ENCODE measurements at regions not wholly inside any gene's neighbourhood (a gene's known extent, or its start where the extent isn't known, plus 50 kb on each side); places are given as distances from the start of the nearest gene placed in this dataset.
"Not testable (repeated sequence)": the region's sequence is repeated elsewhere in the genome, so short reads cannot be mapped to it uniquely, and the experiment has no call there.

DNA sequence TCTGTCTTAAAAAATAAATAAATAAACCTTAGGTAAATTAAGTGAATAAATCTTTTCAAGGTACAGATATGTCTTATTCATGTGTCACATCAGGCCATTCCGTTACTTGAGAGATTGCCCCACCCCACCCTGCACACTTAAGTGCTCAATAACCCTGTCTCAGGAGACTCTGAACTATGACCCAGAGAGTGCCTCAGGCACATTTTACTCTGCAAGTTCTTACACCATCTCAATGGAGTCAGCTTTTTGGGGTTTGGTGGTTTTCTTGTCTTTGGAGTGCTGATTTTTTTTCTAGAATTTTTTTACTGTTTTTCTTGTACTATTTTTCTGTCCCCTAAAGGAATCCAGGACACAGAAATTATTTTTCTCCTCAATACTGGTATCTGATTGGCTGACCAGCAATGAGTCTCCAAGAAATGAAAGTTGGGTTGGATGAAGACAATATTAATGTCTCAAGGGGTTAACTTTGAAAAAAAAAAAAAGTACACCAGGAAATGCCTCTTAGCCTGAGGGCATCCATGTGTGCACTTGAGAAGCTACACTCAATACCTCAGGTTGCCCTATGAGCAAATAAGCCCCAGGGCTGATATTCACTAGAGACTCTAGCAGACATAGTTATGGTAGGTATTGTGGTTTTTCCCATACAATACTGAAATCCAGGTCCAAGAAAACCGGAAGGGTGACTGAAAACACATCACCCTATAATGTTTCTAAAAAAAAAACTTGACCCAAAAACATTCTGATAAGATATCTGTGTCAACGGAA, 114.6 kb upstream of the ZNF91 start:
- ATAC-seq (ENCODE audit: poor library complexity) (no peak), DNase-seq (no peak)
- intact Hi-C loops (cut with DNase I), result no loop called here

DNA sequence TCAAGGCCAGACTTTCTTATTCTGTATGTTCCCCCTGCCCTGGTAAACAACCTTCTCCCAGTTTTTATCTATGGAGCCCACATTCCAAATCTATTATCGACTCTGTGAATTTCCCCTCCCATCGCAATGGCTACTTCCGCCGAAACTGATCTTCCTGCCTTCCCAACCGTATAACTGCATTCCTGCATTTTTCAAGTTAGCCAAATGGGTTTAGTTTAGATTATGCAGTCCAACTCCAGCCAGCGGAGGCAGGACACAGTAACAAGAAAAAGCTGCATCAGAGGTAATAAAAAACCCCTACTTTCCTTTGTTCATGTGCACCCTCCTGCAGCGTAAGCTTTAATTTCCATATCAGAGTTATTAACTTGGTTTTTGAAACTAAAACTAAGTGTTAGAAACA, 112.2 kb upstream of the ZNF91 start:
- no peak for DNase-seq
- intact Hi-C loops (cut with DNase I), result no loop called here
- no peak for ATAC-seq (ENCODE audit: poor library complexity)

DNA sequence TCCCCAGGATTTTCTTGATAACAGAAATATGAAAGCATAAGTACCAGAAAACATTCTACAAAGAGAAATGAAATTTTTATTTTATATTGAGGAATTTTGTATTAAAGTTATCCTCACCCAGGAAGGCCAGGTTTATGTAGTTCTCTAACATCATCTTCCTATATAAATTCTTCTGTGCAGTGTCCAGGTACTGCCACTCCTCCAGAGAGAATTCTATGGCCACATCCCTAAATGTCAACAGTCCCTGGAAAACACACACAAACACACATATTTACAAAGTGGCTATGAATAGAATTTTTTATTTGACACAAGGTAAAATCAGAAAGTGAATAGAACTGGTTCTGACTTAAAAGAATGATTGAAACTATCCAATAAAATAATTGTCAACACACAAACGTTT, 110.5 kb upstream of the ZNF91 start:
- ATAC-seq (ENCODE audit: poor library complexity) (no peak), DNase-seq (no peak)
- intact Hi-C loops (cut with DNase I), result no loop called here

DNA sequence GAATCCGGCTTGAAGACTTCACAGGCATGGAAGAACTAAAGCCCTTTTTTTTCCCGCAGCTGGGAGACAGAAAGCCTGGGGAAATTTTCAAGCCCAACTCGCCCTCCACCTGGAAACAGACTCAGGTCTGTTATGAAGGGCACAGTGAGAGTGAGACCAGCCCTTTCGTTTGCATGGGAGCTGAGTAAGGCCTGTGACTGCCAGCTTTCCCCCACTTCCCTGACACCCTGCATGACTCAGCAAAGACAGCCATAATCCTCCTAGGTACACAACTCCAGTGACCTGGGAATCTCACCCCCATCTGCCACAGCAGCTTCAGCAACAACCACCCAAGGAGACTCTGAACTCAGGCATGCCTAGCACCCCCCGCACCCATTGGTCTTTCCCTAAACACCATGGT, 87.6 kb upstream of the ZNF91 start:
- ATAC-seq (ENCODE audit: poor library complexity) (no peak), DNase-seq (no peak)
- intact Hi-C loops (cut with DNase I), result no loop called here

DNA sequence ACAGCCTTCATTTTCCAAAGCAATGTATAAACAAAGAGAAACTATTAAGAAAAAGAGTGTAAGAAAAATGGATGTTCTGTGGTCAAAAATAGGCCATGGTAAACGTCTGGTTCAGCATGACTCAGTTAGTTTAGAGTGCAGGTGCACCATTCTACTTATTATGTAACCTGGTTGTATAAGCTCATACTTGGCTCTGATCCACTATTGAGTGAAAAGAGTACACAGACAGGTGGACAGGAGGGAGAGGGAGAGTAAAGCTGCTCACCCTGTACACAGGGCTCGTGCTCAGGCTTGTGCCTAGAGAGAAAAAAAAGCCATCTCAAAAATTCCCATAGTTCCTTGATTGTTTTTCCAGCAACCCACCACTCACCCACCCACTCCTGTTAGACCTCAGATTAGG, 85.8 kb upstream of the ZNF91 start:
- intact Hi-C loops (cut with DNase I), result no loop called here
- DNase-seq (no peak), ATAC-seq (ENCODE audit: poor library complexity) (no peak)

DNA sequence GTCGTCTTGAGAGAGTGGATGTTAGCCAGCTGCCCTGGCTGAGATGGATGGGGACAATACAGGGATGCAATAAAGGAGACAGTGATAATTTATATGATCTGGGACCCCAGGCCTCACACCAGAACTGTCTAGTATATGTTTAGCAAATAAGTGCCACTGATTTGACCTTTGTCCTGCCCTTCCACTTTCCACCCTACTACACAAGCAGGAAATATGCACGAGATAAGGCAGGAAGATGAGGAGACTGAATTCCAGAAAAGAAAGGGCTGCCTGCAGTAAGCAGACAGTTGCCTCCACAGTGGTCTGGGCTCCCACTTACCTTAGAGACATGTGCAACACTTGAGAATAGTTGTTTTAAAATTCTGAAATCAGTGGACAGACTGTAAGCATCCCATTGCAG, 80.2 kb upstream of the ZNF91 start:
- DNase-seq (no peak), ATAC-seq (ENCODE audit: poor library complexity) (no peak)
- intact Hi-C loops (cut with DNase I), result no loop called here

DNA sequence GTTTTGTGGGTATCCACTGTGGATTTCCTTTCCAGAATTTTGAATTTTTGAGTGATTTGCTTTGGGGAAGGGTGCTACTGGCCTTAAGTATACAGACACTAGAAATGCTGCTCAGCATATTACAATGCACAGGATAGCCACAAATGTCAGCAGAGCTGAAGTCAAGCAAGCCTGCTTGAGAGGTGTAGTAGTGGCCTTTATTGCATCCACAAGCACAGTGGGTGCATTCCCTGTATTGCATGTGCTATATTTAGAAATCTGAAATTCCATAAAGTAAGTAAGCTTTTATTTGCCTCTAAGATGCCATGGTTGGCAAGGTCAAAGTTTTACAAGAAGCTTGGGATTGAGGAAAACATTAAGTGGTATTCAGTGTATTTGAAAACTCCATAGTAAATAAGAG, 79.5 kb upstream of the ZNF91 start:
- ATAC-seq (ENCODE audit: poor library complexity), result no peak
- DNase-seq, result no peak
- intact Hi-C loops (cut with DNase I), result no loop called here

DNA sequence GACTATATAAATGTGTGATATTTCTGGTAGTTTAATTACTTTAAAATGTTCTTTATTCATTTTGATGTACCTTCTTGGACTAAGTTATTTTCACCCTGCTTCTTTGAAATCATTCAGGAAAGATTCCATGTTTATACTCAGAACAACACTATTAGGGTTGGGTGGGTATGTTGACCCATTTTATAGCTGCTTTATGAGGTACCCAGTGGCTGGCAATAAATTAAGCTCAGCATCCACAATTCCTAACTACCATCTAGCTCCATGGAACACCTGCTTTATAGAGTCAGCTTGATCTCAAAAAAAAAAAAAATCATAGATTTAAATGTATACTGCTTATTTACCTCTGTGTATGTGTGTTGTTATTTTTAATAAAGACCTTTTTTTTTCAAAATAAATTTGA, 78.9 kb upstream of the ZNF91 start:
- intact Hi-C loops (cut with DNase I), result no loop called here
- no peak for ATAC-seq (ENCODE audit: poor library complexity)
- no peak for DNase-seq

DNA sequence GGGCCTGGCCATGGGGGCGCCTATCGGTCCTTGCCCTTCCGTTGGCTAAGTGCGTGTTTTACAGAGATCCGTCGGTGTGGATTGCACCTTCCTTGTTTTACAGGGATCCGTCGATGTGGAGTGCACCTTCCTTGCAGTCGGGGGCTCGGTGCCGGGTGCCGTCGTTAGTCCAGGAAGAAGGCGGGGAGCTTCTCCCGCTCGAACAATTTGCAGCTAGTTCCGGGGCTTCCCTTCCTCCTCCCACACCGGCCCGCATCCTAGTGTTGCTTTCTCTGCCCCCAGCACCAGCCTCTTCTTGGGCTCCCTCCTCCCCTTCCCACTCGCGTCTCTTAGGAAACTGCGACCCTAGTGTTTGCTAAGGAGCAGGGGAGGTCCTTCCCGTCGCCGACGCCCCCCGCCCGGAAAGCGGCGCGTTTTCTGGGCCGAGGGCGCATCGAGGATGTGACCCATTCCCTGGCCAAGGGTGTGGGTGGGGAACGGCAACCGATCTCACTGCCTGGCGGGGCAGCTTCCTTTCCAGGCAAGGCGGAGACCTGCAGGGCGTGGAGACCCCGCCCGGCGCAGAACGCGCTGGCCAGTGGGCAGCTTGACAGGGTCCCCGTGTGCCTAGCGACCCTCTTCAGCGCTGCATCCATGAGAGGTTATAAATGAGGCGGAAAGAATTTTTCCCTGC, 75.7 kb upstream of the ZNF91 start:
- ATAC-seq (ENCODE audit: poor library complexity) (no peak), DNase-seq (no peak)
- intact Hi-C loops (cut with DNase I), result no loop called here

DNA sequence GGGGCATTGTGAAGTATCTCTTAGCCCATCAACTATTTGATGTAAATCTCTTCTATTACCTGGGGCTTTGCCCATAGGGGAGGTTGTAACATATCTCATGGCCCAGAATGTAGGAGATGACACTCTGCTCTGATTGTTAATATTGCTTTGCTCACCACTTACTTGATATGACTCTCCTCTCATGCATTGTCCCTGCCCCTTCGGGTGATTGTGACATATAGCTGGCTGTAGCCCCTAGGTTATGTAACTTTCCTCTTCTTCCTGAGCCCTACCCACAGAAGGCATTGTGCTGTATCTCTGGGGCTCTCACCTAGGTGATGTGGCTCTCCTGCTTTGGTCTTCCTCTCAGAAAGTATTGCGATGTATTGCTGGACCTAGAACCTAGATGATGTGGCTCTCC, 69.1 kb upstream of the ZNF91 start:
- DNase-seq; ATAC-seq (ENCODE audit: poor library complexity); intact Hi-C loops (cut with DNase I): not testable (repeated sequence)

DNA sequence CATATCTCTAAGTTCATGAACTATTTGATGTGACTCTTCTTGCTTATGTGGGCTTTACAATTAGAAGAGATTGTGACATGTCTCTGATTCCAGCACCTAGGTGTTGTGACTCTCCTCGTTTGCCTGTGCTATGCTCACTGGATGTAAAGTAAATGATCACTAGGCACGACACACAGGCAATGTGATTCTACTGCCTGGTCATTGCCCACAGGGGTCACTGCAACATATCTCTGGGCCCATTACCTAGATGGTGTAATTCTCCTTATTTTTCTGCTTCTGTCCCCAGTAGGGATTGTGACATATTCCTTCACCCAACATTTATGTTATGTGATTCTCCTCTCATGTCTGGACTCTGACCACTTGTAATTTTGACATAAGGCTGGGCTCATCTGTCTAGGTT, 65.8 kb upstream of the ZNF91 start:
- no peak for ATAC-seq (ENCODE audit: poor library complexity)

DNA sequence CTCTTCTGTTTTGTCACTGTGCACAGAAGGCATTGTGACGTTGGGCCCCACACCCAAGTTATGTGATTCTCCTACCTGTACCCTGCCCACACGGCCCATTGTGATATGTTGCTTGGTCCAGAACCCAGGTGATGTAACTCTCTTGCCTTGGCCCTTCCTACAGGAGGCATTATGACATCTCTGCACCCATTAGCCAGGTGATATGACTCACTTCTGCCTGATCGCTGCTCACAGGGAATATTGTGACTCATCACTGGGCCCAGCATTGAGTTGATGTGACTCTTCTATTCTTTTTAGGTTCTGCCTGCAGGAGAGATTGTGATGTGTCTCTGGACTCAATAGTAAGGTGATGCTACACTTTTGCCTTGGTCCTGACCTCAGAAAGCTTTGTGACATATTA, 65.4 kb upstream of the ZNF91 start:
- intact Hi-C loops (cut with DNase I), result no loop called here
- DNase-seq (no peak), ATAC-seq (ENCODE audit: poor library complexity) (no peak)

More for the DNA sequence above, 65.8 kb upstream of the ZNF91 start:
- DNase-seq, result no peak
- intact Hi-C loops (cut with DNase I), result no loop called here
